ENCODE measurements at regions not wholly inside any gene's neighbourhood (a gene's known extent, or its start where the extent isn't known, plus 50 kb on each side); places are given as distances from the start of the nearest gene placed in this dataset.

- Histone ChIP-seq H2AFZ (ENCODE audit: low read length) (no peak overlapping the region), H3K9me3 (ENCODE audit: low read length) (no peaks in the 10 kb centered on the region; the same call in 1 of the 2 replicates), H4K20me1 (ENCODE audit: insufficient read depth, low read length) (no peaks in the 10 kb centered on the region), H3K9ac (ENCODE audit: low read length) (no peak overlapping the region), H3K4me1 (ENCODE audit: insufficient read depth, low read length, severe bottlenecking) (no peaks in the 10 kb centered on the region), H3K79me2 (ENCODE audit: insufficient read depth, low read length) (no peaks in the 10 kb centered on the region), H3K4me3 (ENCODE audit: low read depth, low read length, poor library complexity, severe bottlenecking) (no peak overlapping the region), H3K27ac (ENCODE audit: low read depth, low read length, poor library complexity, severe bottlenecking) (no peak overlapping the region), H3K36me3 (ENCODE audit: insufficient read depth, low read length) (no peaks in the 10 kb centered on the region; the same call in 1 of the 2 replicates), H3K27me3 (ENCODE audit: insufficient read depth, low read length) (no peaks in the 10 kb centered on the region), H3K4me2 (ENCODE audit: low read length) (no peak overlapping the region), H3K9me2 (ENCODE audit: low read depth, low read length) (no peaks in the 10 kb centered on the region), H3F3A (ENCODE audit: insufficient read depth, low read length) (no peaks in the 10 kb centered on the region)
- TF ChIP-seq CTCF (IDR thresholded peaks at IDR 0.05; ENCODE audit: low read length) (no peak), EZH2 (IDR thresholded peaks at IDR 0.05; ENCODE audit: borderline replicate concordance, low read length) (no peak)
These were observed 93.3 kb downstream of the EDN1 start for GRCh38 chr6:12383448-12383847.

- H3K9me2 ChIP-seq (ENCODE audit: low read depth, low read length): no peaks in the 10 kb centered on the region
- no peak overlapping the region for H3K9ac ChIP-seq (ENCODE audit: low read length)
- no peaks in the 10 kb centered on the region; the same call in 1 of the 2 replicates for H3K36me3 ChIP-seq (ENCODE audit: insufficient read depth, low read length)
- TF ChIP-seq EZH2 (IDR thresholded peaks at IDR 0.05; ENCODE audit: borderline replicate concordance, low read length) (no peak), CTCF (IDR thresholded peaks at IDR 0.05; ENCODE audit: low read length) (no peak)
- no peaks in the 10 kb centered on the region for H3K27me3 ChIP-seq (ENCODE audit: insufficient read depth, low read length)
- H4K20me1 ChIP-seq (ENCODE audit: insufficient read depth, low read length): no peaks in the 10 kb centered on the region
- no peaks in the 10 kb centered on the region for H3K79me2 ChIP-seq (ENCODE audit: insufficient read depth, low read length)
- H3K4me2 ChIP-seq (ENCODE audit: low read length): no peak overlapping the region
- no peaks in the 10 kb centered on the region; the same call in 1 of the 2 replicates for H3K9me3 ChIP-seq (ENCODE audit: low read length)
- no peak overlapping the region for H2AFZ ChIP-seq (ENCODE audit: low read length)
- H3K27ac ChIP-seq (ENCODE audit: low read depth, low read length, poor library complexity, severe bottlenecking): no peak overlapping the region
- no peak overlapping the region for H3K4me3 ChIP-seq (ENCODE audit: low read depth, low read length, poor library complexity, severe bottlenecking)
- no peaks in the 10 kb centered on the region for H3F3A ChIP-seq (ENCODE audit: insufficient read depth, low read length)
- no peaks in the 10 kb centered on the region for H3K4me1 ChIP-seq (ENCODE audit: insufficient read depth, low read length, severe bottlenecking)
These were observed 94.3 kb downstream of the EDN1 start for GRCh38 chr6:12384357-12384912.

GRCh38 chr6:12385316-12385715, 95.2 kb downstream of the EDN1 start:
- Histone ChIP-seq H3F3A (ENCODE audit: insufficient read depth, low read length) (no peaks in the 10 kb centered on the region), H3K36me3 (ENCODE audit: insufficient read depth, low read length) (no peaks in the 10 kb centered on the region; the same call in 1 of the 2 replicates), H3K4me1 (ENCODE audit: insufficient read depth, low read length, severe bottlenecking) (no peaks in the 10 kb centered on the region), H3K4me2 (ENCODE audit: low read length) (no peak overlapping the region), H3K9me3 (ENCODE audit: low read length) (no peaks in the 10 kb centered on the region), H3K9me2 (ENCODE audit: low read depth, low read length) (no peaks in the 10 kb centered on the region), H3K27me3 (ENCODE audit: insufficient read depth, low read length) (no peaks in the 10 kb centered on the region), H3K4me3 (ENCODE audit: low read depth, low read length, poor library complexity, severe bottlenecking) (no peak overlapping the region), H3K79me2 (ENCODE audit: insufficient read depth, low read length) (no peaks in the 10 kb centered on the region), H3K9ac (ENCODE audit: low read length) (no peak overlapping the region), H2AFZ (ENCODE audit: low read length) (no peak overlapping the region), H3K27ac (ENCODE audit: low read depth, low read length, poor library complexity, severe bottlenecking) (no peak overlapping the region), H4K20me1 (ENCODE audit: insufficient read depth, low read length) (no peaks in the 10 kb centered on the region)
- TF ChIP-seq CTCF (IDR thresholded peaks at IDR 0.05; ENCODE audit: low read length) (no peak), EZH2 (IDR thresholded peaks at IDR 0.05; ENCODE audit: borderline replicate concordance, low read length) (no peak)
